ENCODE measurements at regions not wholly inside any gene's neighbourhood (a gene's known extent, or its start where the extent isn't known, plus 50 kb on each side); places are given as distances from the start of the nearest gene placed in this dataset.

- TF ChIP-seq BACH2 (CRISPR knock-in tag; IDR thresholded peaks at IDR 0.05; ENCODE audit: borderline replicate concordance) (no peak), PATZ1 (CRISPR knock-in tag; IDR thresholded peaks at IDR 0.05; ENCODE audit: borderline replicate concordance) (no peak), OSR1 (CRISPR knock-in tag; IDR thresholded peaks at IDR 0.05) (no peak), ZNF565 (CRISPR knock-in tag; conservative IDR thresholded peaks at IDR 0.05; ENCODE audit: low read depth) (no peak), CREB5 (CRISPR knock-in tag; IDR thresholded peaks at IDR 0.05; ENCODE audit: low read depth) (no peak), ARNTL (CRISPR knock-in tag; IDR thresholded peaks at IDR 0.05; ENCODE audit: borderline replicate concordance, low read depth) (no peak), ZNF8 (CRISPR knock-in tag; IDR thresholded peaks at IDR 0.05) (no peak), CSRNP3 (CRISPR knock-in tag; IDR thresholded peaks at IDR 0.05) (no peak), RARB (CRISPR knock-in tag; IDR thresholded peaks at IDR 0.05) (no peak), PPARA (CRISPR knock-in tag; IDR thresholded peaks at IDR 0.05; ENCODE audit: borderline replicate concordance) (no peak), TCF4 (CRISPR knock-in tag; IDR thresholded peaks at IDR 0.05; ENCODE audit: borderline replicate concordance) (no peak)
- TF ChIP-seq, protein P1, sequence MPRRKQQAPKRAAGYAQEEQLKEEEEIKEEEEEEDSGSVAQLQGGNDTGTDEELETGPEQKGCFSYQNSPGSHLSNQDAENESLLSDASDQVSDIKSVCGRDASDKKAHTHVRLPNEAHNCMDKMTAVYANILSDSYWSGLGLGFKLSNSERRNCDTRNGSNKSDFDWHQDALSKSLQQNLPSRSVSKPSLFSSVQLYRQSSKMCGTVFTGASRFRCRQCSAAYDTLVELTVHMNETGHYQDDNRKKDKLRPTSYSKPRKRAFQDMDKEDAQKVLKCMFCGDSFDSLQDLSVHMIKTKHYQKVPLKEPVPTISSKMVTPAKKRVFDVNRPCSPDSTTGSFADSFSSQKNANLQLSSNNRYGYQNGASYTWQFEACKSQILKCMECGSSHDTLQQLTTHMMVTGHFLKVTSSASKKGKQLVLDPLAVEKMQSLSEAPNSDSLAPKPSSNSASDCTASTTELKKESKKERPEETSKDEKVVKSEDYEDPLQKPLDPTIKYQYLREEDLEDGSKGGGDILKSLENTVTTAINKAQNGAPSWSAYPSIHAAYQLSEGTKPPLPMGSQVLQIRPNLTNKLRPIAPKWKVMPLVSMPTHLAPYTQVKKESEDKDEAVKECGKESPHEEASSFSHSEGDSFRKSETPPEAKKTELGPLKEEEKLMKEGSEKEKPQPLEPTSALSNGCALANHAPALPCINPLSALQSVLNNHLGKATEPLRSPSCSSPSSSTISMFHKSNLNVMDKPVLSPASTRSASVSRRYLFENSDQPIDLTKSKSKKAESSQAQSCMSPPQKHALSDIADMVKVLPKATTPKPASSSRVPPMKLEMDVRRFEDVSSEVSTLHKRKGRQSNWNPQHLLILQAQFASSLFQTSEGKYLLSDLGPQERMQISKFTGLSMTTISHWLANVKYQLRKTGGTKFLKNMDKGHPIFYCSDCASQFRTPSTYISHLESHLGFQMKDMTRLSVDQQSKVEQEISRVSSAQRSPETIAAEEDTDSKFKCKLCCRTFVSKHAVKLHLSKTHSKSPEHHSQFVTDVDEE (CRISPR knock-in tag; IDR thresholded peaks at IDR 0.05) = no peak
Observed at GRCh38 chr1:69426401-69426800, 141.3 kb upstream of the LRRC7 start.
